Liver (tissue), 8 donors: ENCODE measurements at regions not wholly inside any gene's neighbourhood (a gene's known extent, or its start where the extent isn't known, plus 50 kb on each side); places are given as distances from the start of the nearest gene placed in this dataset.

Experiments used
- DNase-seq: peaks from one replicate; pipeline ENCODE4 v3.0.0-alpha.2; 2017; ENCODE audit warnings: low spot score
- H3K27ac ChIP-seq, 2 donors: one replicate each; pipeline ENCODE4 v1.7.0; 2013; ENCODE audit warnings: inconsistent platforms in 2 of 2, low read length in 2 of 2, control low read depth in 1 of 2, low read depth in 1 of 2, mild to moderate bottlenecking in 1 of 2
- H3K27me3 ChIP-seq, 4 donors: one replicate each; pipeline versions ENCODE4 v1.6.1 to v1.7.0; 2013; ENCODE audit warnings: low read length in 3 of 4, inconsistent platforms in 1 of 4, mild to moderate bottlenecking in 1 of 4, moderate library complexity in 1 of 4; ENCODE audit not compliant: control insufficient read depth in 4 of 4, insufficient read depth in 4 of 4
- H3K36me3 ChIP-seq, 4 donors: one replicate each; pipeline versions ENCODE4 v1.6.1 to v1.7.0; 2013; ENCODE audit warnings: low read length in 3 of 4, mild to moderate bottlenecking in 3 of 4, low read depth in 1 of 4, moderate library complexity in 1 of 4; ENCODE audit not compliant: control insufficient read depth in 4 of 4, insufficient read depth in 3 of 4
- H3K4me1 ChIP-seq, 4 donors: one replicate each; pipeline versions ENCODE4 v1.6.1 to v1.7.0; 2013; ENCODE audit warnings: low read length in 3 of 4, mild to moderate bottlenecking in 3 of 4, moderate library complexity in 1 of 4; ENCODE audit not compliant: control insufficient read depth in 4 of 4, insufficient read depth in 4 of 4
- H3K4me3 ChIP-seq, 3 donors: one replicate each; pipeline versions ENCODE4 v1.6.1 to v1.7.0; 2013; ENCODE audit warnings: low read length in 3 of 3, control low read depth in 1 of 3, low read depth in 1 of 3, mild to moderate bottlenecking in 1 of 3
- H3K9ac ChIP-seq, 2 donors: one replicate each; pipeline ENCODE4 v1.7.0; 2013; ENCODE audit warnings: low read length in 2 of 2, mild to moderate bottlenecking in 2 of 2, moderate library complexity in 2 of 2, control low read depth in 1 of 2, low read depth in 1 of 2
- H3K9me3 ChIP-seq, 4 donors: one replicate each; pipeline versions ENCODE4 v1.6.1 to v1.7.0; 2013; ENCODE audit warnings: low read length in 3 of 4; ENCODE audit not compliant: control insufficient read depth in 4 of 4
- EGR1 ChIP-seq, 2 donors: IDR thresholded peaks; 2 replicates each; pipeline ENCODE4 v1.6.1; 2016 to 2018; ENCODE audit warnings: antibody characterized with exemption in 2 of 2, low read depth in 2 of 2
- FOXA1 ChIP-seq: IDR thresholded peaks from 2 replicates; pipeline ENCODE4 v1.6.1; 2016; ENCODE audit warnings: antibody characterized with exemption
- FOXA2 ChIP-seq: IDR thresholded peaks from 2 replicates; pipeline ENCODE4 v1.6.1; 2016; ENCODE audit warnings: antibody characterized with exemption
- GABPA ChIP-seq, 2 donors: IDR thresholded peaks in 1 of 2; conservative IDR thresholded peaks in 1 of 2; 2 replicates each; pipeline ENCODE4 v1.6.1; 2016; ENCODE audit warnings: antibody characterized with exemption in 2 of 2, mild to moderate bottlenecking in 1 of 2, moderate library complexity in 1 of 2
- HNF4A ChIP-seq, 2 donors: conservative IDR thresholded peaks; 2 replicates each; pipeline ENCODE4 v1.6.1; 2016; ENCODE audit warnings: antibody characterized with exemption in 2 of 2, mild to moderate bottlenecking in 2 of 2
- HNF4G ChIP-seq: IDR thresholded peaks from 2 replicates; pipeline ENCODE4 v1.6.1; 2016; ENCODE audit warnings: antibody characterized with exemption
- JUND ChIP-seq, 2 donors: IDR thresholded peaks; 2 replicates each; pipeline ENCODE4 v1.6.1; 2016; ENCODE audit warnings: antibody characterized with exemption in 2 of 2
- NR2F2 ChIP-seq: IDR thresholded peaks from 2 replicates; pipeline ENCODE4 v1.6.1; 2016; ENCODE audit warnings: antibody characterized with exemption
- RAD21 ChIP-seq, 2 donors: IDR thresholded peaks; 2 replicates each; pipeline ENCODE4 v1.6.1; 2016; ENCODE audit warnings: antibody characterized with exemption in 2 of 2, mild to moderate bottlenecking in 2 of 2
- REST ChIP-seq: IDR thresholded peaks from 2 replicates; pipeline ENCODE4 v1.6.1; 2016; ENCODE audit warnings: antibody characterized with exemption, mild to moderate bottlenecking
- RXRA ChIP-seq, 2 donors: IDR thresholded peaks; 2 replicates each; pipeline ENCODE4 v1.6.1; 2017 to 2018; ENCODE audit warnings: antibody characterized with exemption in 2 of 2, mild to moderate bottlenecking in 1 of 2
- SP1 ChIP-seq: IDR thresholded peaks from 2 replicates; pipeline ENCODE4 v1.6.1; 2018; ENCODE audit warnings: antibody characterized with exemption, mild to moderate bottlenecking
- TAF1 ChIP-seq: conservative IDR thresholded peaks from 2 replicates; pipeline ENCODE4 v1.6.1; 2016; ENCODE audit warnings: antibody characterized with exemption, mild to moderate bottlenecking
- YY1 ChIP-seq: IDR thresholded peaks from 2 replicates; pipeline ENCODE4 v1.6.1; 2016; ENCODE audit warnings: antibody characterized with exemption, mild to moderate bottlenecking
- ZBTB33 ChIP-seq: IDR thresholded peaks from 2 replicates; pipeline ENCODE4 v1.6.1; 2016; ENCODE audit warnings: antibody characterized with exemption
- WGBS: extraction: QIAGEN DNeasy Blood & Tissue Kit; methylation state at CpG from one replicate; pipeline ENCODE4 v1.1.7; 2013; 5-methylcytosine and 5-hydroxymethylcytosine counted together
- TF ChIP-seq, protein P1 (sequence below): IDR thresholded peaks from 2 replicates; pipeline ENCODE4 v1.6.1; 2016; ENCODE audit warnings: antibody characterized with exemption
- TF ChIP-seq, protein P2 (sequence below): fragments of 150-350 bp; IDR thresholded peaks from 2 replicates; pipeline ENCODE4 v1.5.1; 2017; ENCODE audit warnings: improper control_type of control experiment, low read depth, low read length; ENCODE audit not compliant: missing input control
- TF ChIP-seq, protein P3 (sequence below): IDR thresholded peaks from 2 replicates; pipeline ENCODE4 v1.6.1; 2016; ENCODE audit warnings: antibody characterized with exemption
- donor health status: healthy.
- donor health status: healthy.
- donor health status: healthy.
- donor health status: healthy.
- donor health status: healthy.

- H3K27ac ChIP-seq = no peak overlapping the region
- no peak overlapping the region for H3K4me3 ChIP-seq
- H3K27me3 ChIP-seq = peaks cover 0 to 4% (median 0%) of the 10 kb centered on the region in 4 donors
- 58% methylated on average over 7 of the region's 7 CpGs for WGBS
- no peaks in the 10 kb centered on the region for H3K4me1 ChIP-seq
- no peak overlapping the region for H3K9ac ChIP-seq
- H3K9me3 ChIP-seq = peaks cover 0 to 2% (median 1%) of the 10 kb centered on the region in 4 donors
- TF ChIP-seq GABPA (IDR thresholded peaks at IDR 0.05 in 1 of 2, conservative IDR thresholded peaks at IDR 0.05 in 1 of 2) = no peak
- TF ChIP-seq RAD21 (IDR thresholded peaks at IDR 0.05) = no peak
- no peak for TF ChIP-seq REST
- TF ChIP-seq ZBTB33 = no peak
- TF ChIP-seq HNF4G = no peak
- no peak for TF ChIP-seq JUND (IDR thresholded peaks at IDR 0.05)
- TF ChIP-seq, protein P1, sequence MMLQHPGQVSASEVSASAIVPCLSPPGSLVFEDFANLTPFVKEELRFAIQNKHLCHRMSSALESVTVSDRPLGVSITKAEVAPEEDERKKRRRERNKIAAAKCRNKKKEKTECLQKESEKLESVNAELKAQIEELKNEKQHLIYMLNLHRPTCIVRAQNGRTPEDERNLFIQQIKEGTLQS = no peak
- no peak for TF ChIP-seq RXRA (IDR thresholded peaks at IDR 0.05)
- no peak for TF ChIP-seq NR2F2
- TF ChIP-seq, protein P2, sequence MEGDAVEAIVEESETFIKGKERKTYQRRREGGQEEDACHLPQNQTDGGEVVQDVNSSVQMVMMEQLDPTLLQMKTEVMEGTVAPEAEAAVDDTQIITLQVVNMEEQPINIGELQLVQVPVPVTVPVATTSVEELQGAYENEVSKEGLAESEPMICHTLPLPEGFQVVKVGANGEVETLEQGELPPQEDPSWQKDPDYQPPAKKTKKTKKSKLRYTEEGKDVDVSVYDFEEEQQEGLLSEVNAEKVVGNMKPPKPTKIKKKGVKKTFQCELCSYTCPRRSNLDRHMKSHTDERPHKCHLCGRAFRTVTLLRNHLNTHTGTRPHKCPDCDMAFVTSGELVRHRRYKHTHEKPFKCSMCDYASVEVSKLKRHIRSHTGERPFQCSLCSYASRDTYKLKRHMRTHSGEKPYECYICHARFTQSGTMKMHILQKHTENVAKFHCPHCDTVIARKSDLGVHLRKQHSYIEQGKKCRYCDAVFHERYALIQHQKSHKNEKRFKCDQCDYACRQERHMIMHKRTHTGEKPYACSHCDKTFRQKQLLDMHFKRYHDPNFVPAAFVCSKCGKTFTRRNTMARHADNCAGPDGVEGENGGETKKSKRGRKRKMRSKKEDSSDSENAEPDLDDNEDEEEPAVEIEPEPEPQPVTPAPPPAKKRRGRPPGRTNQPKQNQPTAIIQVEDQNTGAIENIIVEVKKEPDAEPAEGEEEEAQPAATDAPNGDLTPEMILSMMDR = no peak
- TF ChIP-seq, protein P3, sequence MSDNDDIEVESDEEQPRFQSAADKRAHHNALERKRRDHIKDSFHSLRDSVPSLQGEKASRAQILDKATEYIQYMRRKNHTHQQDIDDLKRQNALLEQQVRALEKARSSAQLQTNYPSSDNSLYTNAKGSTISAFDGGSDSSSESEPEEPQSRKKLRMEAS = no peak
- no peak for TF ChIP-seq EGR1 (IDR thresholded peaks at IDR 0.05; ENCODE audit: low read depth in 2 of 2)
- no peak for TF ChIP-seq FOXA2
- no peak for TF ChIP-seq YY1
- TF ChIP-seq TAF1 = no peak
- no peak for TF ChIP-seq FOXA1
- no peak for TF ChIP-seq HNF4A (conservative IDR thresholded peaks at IDR 0.05)
- TF ChIP-seq SP1 = no peak
- H3K36me3 ChIP-seq = no peaks in the 10 kb centered on the region
- no peak for DNase-seq
Observed at GRCh38 chr7:131919920-131920709, 363.7 kb upstream of the PODXL start.
